ENCODE measurements at regions not wholly inside any gene's neighbourhood (a gene's known extent, or its start where the extent isn't known, plus 50 kb on each side); places are given as distances from the start of the nearest gene placed in this dataset.

- DNase-seq (ENCODE audit: low spot score): no peak
Measured at GRCh38 chr11:116082256-116082655, 578.0 kb upstream of the CADM1 start.

- DNase-seq (ENCODE audit: low spot score): no peak
Measured at GRCh38 chr11:116079580-116079979, 575.4 kb upstream of the CADM1 start.

- DNase-seq (ENCODE audit: low spot score): peak; percentile 1
Measured at GRCh38 chr11:116078101-116078591, 573.9 kb upstream of the CADM1 start.

DNA sequence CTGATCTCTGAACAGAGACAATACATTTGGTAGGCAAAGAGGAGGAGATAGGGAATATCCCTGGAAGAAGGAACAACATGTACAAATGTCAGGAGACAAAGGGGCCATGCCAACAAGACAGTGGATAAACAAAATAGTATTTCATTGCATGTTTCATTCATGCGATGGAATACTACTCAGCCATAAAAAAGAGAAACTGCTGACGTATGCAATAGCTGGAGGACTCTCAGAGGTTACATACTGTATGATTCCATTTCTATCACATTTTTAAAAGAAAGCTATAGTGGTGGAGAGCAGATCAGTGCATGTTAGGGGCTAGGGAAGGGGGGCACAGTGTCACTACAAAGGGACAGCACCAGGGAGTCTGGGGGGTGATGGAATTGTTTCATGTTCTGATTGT is 572.9 kb upstream of the CADM1 start:
- no peak for DNase-seq (ENCODE audit: low spot score)

- DNase-seq (ENCODE audit: low spot score): no peak
Measured at GRCh38 chr11:116073854-116074837, 569.9 kb upstream of the CADM1 start.

- DNase-seq (ENCODE audit: low spot score): no peak
Measured at GRCh38 chr11:116072601-116073410, 568.6 kb upstream of the CADM1 start.

GRCh38 chr11:116072133-116072532 is 567.9 kb upstream of the CADM1 start:
- no peak for DNase-seq (ENCODE audit: low spot score)

GRCh38 chr11:116071241-116071640 is 567.0 kb upstream of the CADM1 start:
- DNase-seq (ENCODE audit: low spot score): no peak

GRCh38 chr11:116070520-116070919 is 566.3 kb upstream of the CADM1 start:
- no peak for DNase-seq (ENCODE audit: low spot score)

- no peak for DNase-seq (ENCODE audit: low spot score)
Measured at GRCh38 chr11:116066777-116067176, 562.6 kb upstream of the CADM1 start.

DNA sequence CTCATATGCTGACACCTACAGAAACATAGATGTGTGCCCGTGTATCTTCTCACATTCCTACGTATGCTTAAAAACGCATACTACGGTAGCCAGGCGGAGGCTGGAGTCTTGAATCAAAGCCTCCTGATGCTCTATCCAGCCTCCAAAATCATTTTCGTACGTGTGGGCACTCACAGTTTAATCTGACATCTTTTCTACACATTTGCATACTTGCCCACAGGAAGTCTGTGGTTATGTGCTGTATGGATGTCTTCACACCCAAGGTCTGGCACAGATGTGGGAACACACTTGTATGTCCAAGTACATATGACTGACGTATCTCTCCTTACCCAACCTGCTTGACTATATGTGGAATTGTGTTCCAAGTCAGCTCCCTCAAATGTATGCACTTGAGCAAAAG is 561.8 kb upstream of the CADM1 start:
- DNase-seq (ENCODE audit: low spot score): no peak

- no peak for DNase-seq (ENCODE audit: low spot score)
Measured at GRCh38 chr11:116065191-116065895, 561.1 kb upstream of the CADM1 start.

DNA sequence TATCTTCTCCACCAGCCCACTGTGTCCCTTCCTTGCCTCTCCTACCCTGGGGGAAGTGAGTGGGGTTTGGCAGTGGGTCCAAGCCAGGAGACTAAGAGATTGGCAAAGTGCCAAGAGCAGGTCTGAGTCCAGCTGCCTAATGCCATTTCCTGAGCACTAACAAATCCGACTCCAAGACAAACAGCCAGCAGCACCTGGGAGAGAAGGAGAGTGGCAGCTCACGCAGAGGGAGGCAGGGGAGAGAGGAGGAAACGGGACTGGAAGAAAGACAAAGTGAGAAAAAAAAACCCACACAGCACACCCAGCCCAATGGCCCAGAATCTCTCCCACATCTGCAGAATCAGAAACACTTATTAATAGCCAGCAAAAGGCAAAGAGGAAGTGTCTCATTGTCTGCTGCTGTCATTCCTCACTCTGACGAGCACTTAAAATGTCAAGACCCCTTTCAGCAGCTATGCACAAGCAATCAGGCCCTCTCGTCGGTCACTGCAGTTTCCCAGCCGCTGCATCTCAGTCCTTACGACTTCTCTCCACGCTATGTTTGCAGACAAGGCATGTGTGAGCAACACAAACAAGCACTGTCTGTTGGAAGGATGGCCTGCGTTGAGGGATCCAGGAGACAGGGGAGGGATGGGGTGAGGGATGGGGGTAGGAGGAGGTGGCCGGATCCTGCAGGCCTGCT is 558.4 kb upstream of the CADM1 start:
- no peak for DNase-seq (ENCODE audit: low spot score)

DNA sequence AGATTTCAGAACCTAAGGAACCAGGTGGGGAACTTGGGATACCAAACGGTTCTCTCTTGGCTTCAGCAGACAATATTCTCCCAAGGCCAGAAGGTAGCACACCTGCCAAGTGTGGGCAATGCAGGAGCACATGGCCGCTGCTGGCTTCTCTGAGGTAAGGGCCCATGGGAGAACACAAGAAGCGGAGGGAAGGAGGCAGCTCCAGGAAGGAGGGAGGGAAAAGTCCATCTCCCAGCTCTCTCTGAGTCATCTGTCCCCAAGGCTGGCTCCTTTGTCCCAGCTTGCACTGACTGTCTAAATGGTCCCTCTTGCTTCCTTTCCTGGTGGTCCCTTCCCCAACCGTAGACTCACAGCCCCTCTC is 557.9 kb upstream of the CADM1 start:
- no peak for DNase-seq (ENCODE audit: low spot score)

- DNase-seq (ENCODE audit: low spot score): no peak
Measured at GRCh38 chr11:116061322-116061721, 557.1 kb upstream of the CADM1 start.

- DNase-seq (ENCODE audit: low spot score): no peak
Measured at GRCh38 chr11:116059919-116060318, 555.7 kb upstream of the CADM1 start.

- no peak for DNase-seq (ENCODE audit: low spot score)
Measured at GRCh38 chr11:116057000-116057399, 552.8 kb upstream of the CADM1 start.

DNA sequence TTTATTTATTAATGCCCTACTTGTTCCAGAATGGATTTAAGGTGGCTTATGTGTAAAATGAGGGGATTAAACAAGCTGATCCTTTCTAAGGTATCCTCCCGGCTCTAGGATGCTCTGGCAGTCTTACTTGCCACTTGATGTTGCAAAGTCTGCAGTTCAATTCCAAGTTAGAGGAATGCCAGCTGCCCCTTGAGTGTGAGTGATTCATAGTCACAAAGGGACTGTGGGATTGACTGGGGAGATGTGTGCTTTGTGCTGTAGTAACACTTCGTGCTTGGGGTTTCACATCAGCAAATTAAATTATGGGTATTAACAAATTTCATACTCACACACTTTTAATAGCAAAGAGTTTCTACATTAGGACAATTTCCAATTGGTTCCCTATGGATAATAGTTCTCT is 550.8 kb upstream of the CADM1 start:
- no peak for DNase-seq (ENCODE audit: low spot score)

DNA sequence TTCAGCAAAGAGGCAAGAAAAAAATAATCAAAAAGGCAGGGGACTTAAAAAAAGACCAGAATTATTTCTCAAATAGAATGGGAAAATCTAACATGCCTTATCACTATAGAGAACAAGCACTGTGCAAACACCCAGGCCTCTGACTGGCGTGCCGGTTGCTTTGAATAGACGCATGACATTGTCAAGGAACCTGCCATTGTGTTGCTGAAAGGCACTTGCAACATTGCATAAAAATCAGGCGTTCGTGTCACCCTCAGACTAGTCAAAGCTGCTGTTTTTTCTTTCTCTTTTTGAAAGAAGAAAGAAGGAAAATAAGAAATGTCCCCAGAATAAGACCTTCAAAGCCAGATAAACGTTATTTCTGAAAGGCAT is 549.3 kb upstream of the CADM1 start:
- no peak for DNase-seq (ENCODE audit: low spot score)

- DNase-seq (ENCODE audit: low spot score): no peak
Measured at GRCh38 chr11:116052603-116053547, 548.7 kb upstream of the CADM1 start.
